ENCODE measurements at regions not wholly inside any gene's neighbourhood (a gene's known extent, or its start where the extent isn't known, plus 50 kb on each side); places are given as distances from the start of the nearest gene placed in this dataset.

DNA sequence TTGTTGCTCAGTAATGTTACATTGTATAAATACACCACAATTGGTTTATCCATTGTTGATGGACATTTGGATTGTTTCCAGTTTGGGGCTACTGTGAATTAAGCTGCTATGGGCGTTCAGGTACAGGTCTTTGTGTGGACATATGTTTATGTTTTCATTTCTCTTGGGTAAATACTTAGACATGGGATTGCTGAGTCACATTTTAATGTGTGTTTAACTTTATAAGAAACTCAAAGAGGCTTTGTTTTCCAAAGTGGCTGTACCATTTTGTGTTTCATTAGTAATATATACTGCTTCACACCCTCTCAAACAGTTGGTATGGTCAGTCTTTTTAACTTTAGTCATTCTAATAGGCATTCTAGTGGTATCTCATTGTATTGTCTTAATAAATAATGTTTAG lies 225.0 kb downstream of the SPTSSA start:
- TF ChIP-seq, protein P1, sequence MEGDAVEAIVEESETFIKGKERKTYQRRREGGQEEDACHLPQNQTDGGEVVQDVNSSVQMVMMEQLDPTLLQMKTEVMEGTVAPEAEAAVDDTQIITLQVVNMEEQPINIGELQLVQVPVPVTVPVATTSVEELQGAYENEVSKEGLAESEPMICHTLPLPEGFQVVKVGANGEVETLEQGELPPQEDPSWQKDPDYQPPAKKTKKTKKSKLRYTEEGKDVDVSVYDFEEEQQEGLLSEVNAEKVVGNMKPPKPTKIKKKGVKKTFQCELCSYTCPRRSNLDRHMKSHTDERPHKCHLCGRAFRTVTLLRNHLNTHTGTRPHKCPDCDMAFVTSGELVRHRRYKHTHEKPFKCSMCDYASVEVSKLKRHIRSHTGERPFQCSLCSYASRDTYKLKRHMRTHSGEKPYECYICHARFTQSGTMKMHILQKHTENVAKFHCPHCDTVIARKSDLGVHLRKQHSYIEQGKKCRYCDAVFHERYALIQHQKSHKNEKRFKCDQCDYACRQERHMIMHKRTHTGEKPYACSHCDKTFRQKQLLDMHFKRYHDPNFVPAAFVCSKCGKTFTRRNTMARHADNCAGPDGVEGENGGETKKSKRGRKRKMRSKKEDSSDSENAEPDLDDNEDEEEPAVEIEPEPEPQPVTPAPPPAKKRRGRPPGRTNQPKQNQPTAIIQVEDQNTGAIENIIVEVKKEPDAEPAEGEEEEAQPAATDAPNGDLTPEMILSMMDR (IDR thresholded peaks at IDR 0.05), result no peak
- no peak for TF ChIP-seq POLR2A (IDR thresholded peaks at IDR 0.05)
- no peak for TF ChIP-seq EP300 (IDR thresholded peaks at IDR 0.05)
- intact Hi-C loops (cut with DNase I), result loop anchor here in 1 of 4 donors (10.0 kb wide), 1 partner anchor 392 kb away; no protein-coding TSS in a partner anchor
- Histone ChIP-seq H3K36me3 (no peaks in the 10 kb centered on the region), H3K9me3 (no peaks in the 10 kb centered on the region), H3K4me1 (ENCODE audit: insufficient read depth) (no peaks in the 10 kb centered on the region), H3K4me3 (no peak overlapping the region), H3K27me3 (no peaks in the 10 kb centered on the region), H3K27ac (no peak overlapping the region)
- DNase-seq, result no peak
- 52 to 64% (median 62%) methylated on average over 1 of the region's 1 CpG for WGBS, 3 donors

DNA sequence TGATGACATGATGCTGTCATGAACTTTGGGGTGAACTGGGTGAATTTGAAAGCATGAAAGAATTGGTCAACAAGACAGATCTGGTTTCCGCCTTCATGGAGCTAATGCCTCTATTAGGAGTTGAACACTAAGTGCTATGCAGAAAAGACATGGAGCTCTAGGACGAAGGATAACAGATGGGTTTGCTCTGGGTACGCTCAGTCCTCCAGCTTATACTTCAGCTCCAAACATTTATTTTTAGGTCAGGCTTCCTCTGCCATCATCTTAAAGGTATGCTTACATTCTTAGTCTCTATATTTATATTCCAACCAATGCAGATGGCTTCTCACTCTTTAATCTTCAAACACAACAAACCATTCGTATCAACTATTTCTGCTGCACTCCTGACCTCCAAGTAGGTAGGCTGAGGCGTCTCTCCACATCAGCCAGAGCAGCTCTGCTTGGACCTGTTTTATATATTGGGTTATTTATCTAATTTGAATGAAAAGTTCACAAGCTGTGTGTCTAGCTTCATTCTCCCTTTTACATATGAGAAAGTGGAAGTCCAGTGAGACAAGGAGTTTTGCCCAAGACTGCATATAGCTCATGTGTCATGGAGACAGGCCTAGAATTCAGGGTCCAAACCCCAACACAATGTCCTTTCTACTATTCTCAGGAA lies 226.3 kb downstream of the SPTSSA start:
- no peak overlapping the region for H3K4me3 ChIP-seq
- H3K27ac ChIP-seq, result no peak overlapping the region
- DNase-seq, result no peak
- no peaks in the 10 kb centered on the region for H3K27me3 ChIP-seq
- intact Hi-C loops (cut with DNase I), result loop anchor here in 1 of 4 donors (10.0 kb wide), 1 partner anchor 391 kb away; no protein-coding TSS in a partner anchor
- H3K36me3 ChIP-seq, result no peaks in the 10 kb centered on the region
- no peaks in the 10 kb centered on the region for H3K4me1 ChIP-seq (ENCODE audit: insufficient read depth)
- TF ChIP-seq EP300 (IDR thresholded peaks at IDR 0.05) (no peak), POLR2A (IDR thresholded peaks at IDR 0.05) (no peak)
- TF ChIP-seq, protein P1 (IDR thresholded peaks at IDR 0.05), result no peak
- whole genome bisulfite sequencing, 3 donors, result 10 to 31% (median 18%) methylated on average over 5 of the region's 5 CpGs
- no peaks in the 10 kb centered on the region for H3K9me3 ChIP-seq

DNA sequence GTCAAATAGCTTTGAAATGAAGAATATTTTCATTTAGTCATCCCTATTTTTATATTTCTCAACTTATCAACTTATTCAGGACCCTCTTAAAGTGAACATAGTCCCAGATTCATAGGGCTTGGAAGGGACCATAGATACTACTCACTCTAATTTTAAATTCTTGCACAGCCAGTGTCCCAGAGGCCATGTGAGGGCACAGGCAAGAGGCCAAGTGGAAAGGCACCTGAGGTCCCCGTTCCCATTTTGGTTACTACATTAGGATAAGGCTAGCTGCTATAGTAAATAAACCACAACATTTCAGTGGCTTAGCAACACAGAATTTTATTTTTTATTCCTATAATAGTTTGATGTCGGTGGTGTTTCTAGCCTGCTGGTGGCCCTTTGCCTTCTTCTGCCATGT lies 227.8 kb downstream of the SPTSSA start:
- H3K4me1 ChIP-seq (ENCODE audit: insufficient read depth), result no peaks in the 10 kb centered on the region
- DNase-seq, result no peak
- H3K4me3 ChIP-seq, result no peak overlapping the region
- H3K27ac ChIP-seq, result no peak overlapping the region
- TF ChIP-seq EP300 (IDR thresholded peaks at IDR 0.05), result no peak
- TF ChIP-seq, protein P1 (IDR thresholded peaks at IDR 0.05), result no peak
- no peak for TF ChIP-seq POLR2A (IDR thresholded peaks at IDR 0.05)
- no peaks in the 10 kb centered on the region for H3K27me3 ChIP-seq
- intact Hi-C loops (cut with DNase I), result loop anchor here in 1 of 4 donors (10.0 kb wide), 1 partner anchor 389 kb away; no protein-coding TSS in a partner anchor
- WGBS, 3 donors, result 85 to 90% (median 88%) methylated on average over 2 of the region's 2 CpGs
- no peaks in the 10 kb centered on the region for H3K36me3 ChIP-seq
- no peaks in the 10 kb centered on the region for H3K9me3 ChIP-seq

DNA sequence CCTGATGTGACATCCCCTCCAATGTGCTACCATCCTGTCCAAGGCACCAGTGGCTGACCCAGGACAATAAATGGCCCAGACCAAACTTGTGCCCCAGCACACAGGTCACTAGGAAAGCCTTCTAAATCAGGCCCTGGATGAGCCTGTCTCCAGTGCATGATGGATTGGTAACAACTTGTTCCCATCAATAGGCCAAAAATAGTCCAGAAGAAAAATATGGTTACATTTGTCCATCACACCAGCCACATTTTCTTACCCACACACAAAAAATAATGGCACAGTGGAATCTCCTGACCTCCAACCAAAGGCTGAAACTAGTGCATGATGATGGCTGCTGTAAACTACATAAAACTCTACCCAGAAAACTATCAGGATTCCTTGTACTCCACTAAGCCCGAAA lies 228.4 kb downstream of the SPTSSA start:
- TF ChIP-seq, protein P1 (IDR thresholded peaks at IDR 0.05), result no peak
- TF ChIP-seq POLR2A (IDR thresholded peaks at IDR 0.05), result no peak
- TF ChIP-seq EP300 (IDR thresholded peaks at IDR 0.05), result no peak
- H3K9me3 ChIP-seq, result no peaks in the 10 kb centered on the region
- H3K36me3 ChIP-seq, result no peaks in the 10 kb centered on the region
- H3K4me3 ChIP-seq, result no peak overlapping the region
- no peak for DNase-seq
- whole genome bisulfite sequencing, 3 donors, result 95 to 100% (median 96%) methylated on average over 1 of the region's 1 CpG
- H3K27me3 ChIP-seq, result no peaks in the 10 kb centered on the region
- H3K4me1 ChIP-seq (ENCODE audit: insufficient read depth), result no peaks in the 10 kb centered on the region
- intact Hi-C loops (cut with DNase I), result loop anchor here in 1 of 4 donors (10.0 kb wide), 1 partner anchor 389 kb away; no protein-coding TSS in a partner anchor
- no peak overlapping the region for H3K27ac ChIP-seq
